Panc1 (cell line): ENCODE measurements at regions not wholly inside any gene's neighbourhood (a gene's known extent, or its start where the extent isn't known, plus 50 kb on each side); places are given as distances from the start of the nearest gene placed in this dataset.

Experiments used
- ATAC-seq: fragments of 200-7000 bp; cut with Tn5 transposase; 2 replicates; pipeline ENCODE4 v1.9.1; 2020; ENCODE audit warnings: mild to moderate bottlenecking, moderate library complexity
- BruUV-seq: library from RNA; stranded (reverse); fragments of 400-500 nt; replicated peaks from 2 replicates; lab custom pipeline; 2021; lab: Mats Ljungman, UMichigan
- CTCF ChIA-PET: fragments of 300-600 bp; sonication (Branson Sonifier 250); formaldehyde crosslinking; loops from one replicate; lab custom pipeline; 2022; ENCODE audit warnings: antibody characterized with exemption; lab: Charles Lee
- POLR2A ChIA-PET: fragments of 300-600 bp; sonication (Branson Sonifier 250); formaldehyde crosslinking; loops from one replicate; lab custom pipeline; 2022; ENCODE audit warnings: antibody characterized with exemption; lab: Charles Lee
- DNase-seq: peaks from one replicate; pipeline ENCODE4 v3.0.0-alpha.2; 2010; ENCODE audit warnings: low read depth, low spot score
- H3K27ac ChIP-seq: 2 replicates; pipeline ENCODE4 v1.5.1; 2011; ENCODE audit warnings: mild to moderate bottlenecking, low read length, inconsistent platforms
- H3K27me3 ChIP-seq: fragments of 200-500 bp; sonication (Bioruptor generic); 2 replicates; pipeline ENCODE4 v1.6.0; 2014; ENCODE audit warnings: low read length, inconsistent platforms; ENCODE audit not compliant: control insufficient read depth, insufficient read depth
- H3K36me3 ChIP-seq: fragments of 200-500 bp; sonication (Bioruptor generic); 2 replicates; pipeline ENCODE4 v1.5.1; 2014; ENCODE audit warnings: inconsistent platforms, mild to moderate bottlenecking, low read length, moderate library complexity; ENCODE audit not compliant: control insufficient read depth, insufficient read depth
- H3K4me1 ChIP-seq: 2 replicates; pipeline ENCODE4 v1.5.1; 2011; ENCODE audit warnings: inconsistent platforms, mild to moderate bottlenecking, low read length, moderate library complexity; ENCODE audit not compliant: control insufficient read depth, insufficient read depth
- H3K4me3 ChIP-seq, 2 experiments: 2 replicates each; pipeline ENCODE4 v1.5.1; 2011 to 2012; ENCODE audit warnings: low read depth in 2 of 2, low read length in 2 of 2, mild to moderate bottlenecking in 2 of 2, inconsistent platforms in 1 of 2, moderate library complexity in 1 of 2
- H3K9me3 ChIP-seq: fragments of 200-500 bp; sonication (Bioruptor generic); 2 replicates; pipeline ENCODE4 v1.5.1; 2014; ENCODE audit warnings: low read depth, mild to moderate bottlenecking, inconsistent platforms, low read length, moderate library complexity; ENCODE audit not compliant: control insufficient read depth, insufficient read depth
- POLR2AphosphoS5 ChIP-seq: IDR thresholded peaks from 2 replicates; pipeline ENCODE4 v1.6.1; 2012; ENCODE audit warnings: mild to moderate bottlenecking, low read depth, low read length, moderate library complexity
- SIN3A ChIP-seq: IDR thresholded peaks from 2 replicates; pipeline ENCODE4 v1.6.1; 2012; ENCODE audit warnings: low read depth, mild to moderate bottlenecking, low read length, moderate library complexity, borderline replicate concordance; ENCODE audit not compliant: insufficient read depth
- TCF7L2 ChIP-seq: IDR thresholded peaks from 2 replicates; pipeline ENCODE4 v1.6.1; 2011; ENCODE audit warnings: mild to moderate bottlenecking, low read depth, low read length, inconsistent platforms
- in situ Hi-C: cut with HindIII; loops from 2 replicates; pipeline ENCODE4 v1.10.0; 2016; ENCODE audit warnings: low sequenced_read_pairs, low pct_unique_long_range_greater_than_20kb
- intact Hi-C: fragments of 100-400 bp; cut with micrococcal nuclease; formaldehyde crosslinking; loops from one replicate; pipeline ENCODE4 v1.10.0; 2022; ENCODE audit not compliant: unreplicated experiment
- TF ChIP-seq, protein P1 (sequence below), 2 experiments: IDR thresholded peaks; 2 replicates each; pipeline ENCODE4 v1.6.1; 2011 to 2012; ENCODE audit warnings: low read depth in 2 of 2, control low read depth in 1 of 2, low read length in 1 of 2, mild to moderate bottlenecking in 1 of 2, moderate library complexity in 1 of 2; ENCODE audit not compliant: insufficient read depth in 1 of 2
- TF ChIP-seq, protein P2 (sequence below): fragments of 450-650 bp; IDR thresholded peaks from 2 replicates; pipeline ENCODE4 v1.5.1; 2017; ENCODE audit warnings: mild to moderate bottlenecking

DNA sequence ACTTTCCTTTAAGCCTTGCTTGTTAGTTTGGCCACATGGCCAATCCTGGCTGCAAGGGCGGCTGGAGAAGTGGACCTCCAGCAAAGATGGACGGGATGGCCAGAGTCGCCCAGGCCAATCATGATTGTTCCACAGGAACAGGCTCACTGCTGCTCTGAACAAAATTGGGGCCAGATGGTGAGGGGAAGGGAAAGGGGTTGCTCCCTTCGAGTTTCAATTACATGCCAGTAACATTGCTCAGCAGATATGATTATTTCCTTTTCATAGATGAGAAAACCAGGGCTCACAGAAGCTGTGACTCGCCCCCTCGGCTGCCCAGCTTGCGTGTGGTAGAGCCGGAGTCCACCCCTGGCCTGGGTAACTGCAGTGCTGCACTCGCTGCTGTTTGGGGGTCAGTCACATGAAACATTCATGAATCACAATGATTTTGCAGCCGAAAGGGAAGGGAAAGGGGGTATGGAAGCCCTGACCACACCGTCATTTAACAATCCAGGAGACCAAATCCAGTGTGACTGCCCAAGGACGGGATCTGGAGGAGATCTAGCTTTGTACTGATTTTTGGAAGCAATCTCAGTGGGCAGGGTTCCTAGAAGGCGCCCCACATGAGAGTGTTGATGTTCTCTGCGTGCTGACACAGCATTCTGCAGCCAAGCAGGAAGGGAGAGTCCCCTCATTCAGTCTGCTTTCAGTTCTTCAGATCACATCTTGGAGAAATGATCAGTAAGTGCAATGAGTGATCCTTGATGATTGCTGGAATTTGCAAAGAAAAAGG, 77.3 kb upstream of the MSX1 start:
- TF ChIP-seq, protein P1, sequence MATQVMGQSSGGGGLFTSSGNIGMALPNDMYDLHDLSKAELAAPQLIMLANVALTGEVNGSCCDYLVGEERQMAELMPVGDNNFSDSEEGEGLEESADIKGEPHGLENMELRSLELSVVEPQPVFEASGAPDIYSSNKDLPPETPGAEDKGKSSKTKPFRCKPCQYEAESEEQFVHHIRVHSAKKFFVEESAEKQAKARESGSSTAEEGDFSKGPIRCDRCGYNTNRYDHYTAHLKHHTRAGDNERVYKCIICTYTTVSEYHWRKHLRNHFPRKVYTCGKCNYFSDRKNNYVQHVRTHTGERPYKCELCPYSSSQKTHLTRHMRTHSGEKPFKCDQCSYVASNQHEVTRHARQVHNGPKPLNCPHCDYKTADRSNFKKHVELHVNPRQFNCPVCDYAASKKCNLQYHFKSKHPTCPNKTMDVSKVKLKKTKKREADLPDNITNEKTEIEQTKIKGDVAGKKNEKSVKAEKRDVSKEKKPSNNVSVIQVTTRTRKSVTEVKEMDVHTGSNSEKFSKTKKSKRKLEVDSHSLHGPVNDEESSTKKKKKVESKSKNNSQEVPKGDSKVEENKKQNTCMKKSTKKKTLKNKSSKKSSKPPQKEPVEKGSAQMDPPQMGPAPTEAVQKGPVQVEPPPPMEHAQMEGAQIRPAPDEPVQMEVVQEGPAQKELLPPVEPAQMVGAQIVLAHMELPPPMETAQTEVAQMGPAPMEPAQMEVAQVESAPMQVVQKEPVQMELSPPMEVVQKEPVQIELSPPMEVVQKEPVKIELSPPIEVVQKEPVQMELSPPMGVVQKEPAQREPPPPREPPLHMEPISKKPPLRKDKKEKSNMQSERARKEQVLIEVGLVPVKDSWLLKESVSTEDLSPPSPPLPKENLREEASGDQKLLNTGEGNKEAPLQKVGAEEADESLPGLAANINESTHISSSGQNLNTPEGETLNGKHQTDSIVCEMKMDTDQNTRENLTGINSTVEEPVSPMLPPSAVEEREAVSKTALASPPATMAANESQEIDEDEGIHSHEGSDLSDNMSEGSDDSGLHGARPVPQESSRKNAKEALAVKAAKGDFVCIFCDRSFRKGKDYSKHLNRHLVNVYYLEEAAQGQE (IDR thresholded peaks at IDR 0.05; ENCODE audit: insufficient read depth in 1 of 2, low read depth in 2 of 2, low read length in 1 of 2): no peak
- TF ChIP-seq SIN3A (no peak), POLR2AphosphoS5 (no peak)
- TF ChIP-seq, protein P2, sequence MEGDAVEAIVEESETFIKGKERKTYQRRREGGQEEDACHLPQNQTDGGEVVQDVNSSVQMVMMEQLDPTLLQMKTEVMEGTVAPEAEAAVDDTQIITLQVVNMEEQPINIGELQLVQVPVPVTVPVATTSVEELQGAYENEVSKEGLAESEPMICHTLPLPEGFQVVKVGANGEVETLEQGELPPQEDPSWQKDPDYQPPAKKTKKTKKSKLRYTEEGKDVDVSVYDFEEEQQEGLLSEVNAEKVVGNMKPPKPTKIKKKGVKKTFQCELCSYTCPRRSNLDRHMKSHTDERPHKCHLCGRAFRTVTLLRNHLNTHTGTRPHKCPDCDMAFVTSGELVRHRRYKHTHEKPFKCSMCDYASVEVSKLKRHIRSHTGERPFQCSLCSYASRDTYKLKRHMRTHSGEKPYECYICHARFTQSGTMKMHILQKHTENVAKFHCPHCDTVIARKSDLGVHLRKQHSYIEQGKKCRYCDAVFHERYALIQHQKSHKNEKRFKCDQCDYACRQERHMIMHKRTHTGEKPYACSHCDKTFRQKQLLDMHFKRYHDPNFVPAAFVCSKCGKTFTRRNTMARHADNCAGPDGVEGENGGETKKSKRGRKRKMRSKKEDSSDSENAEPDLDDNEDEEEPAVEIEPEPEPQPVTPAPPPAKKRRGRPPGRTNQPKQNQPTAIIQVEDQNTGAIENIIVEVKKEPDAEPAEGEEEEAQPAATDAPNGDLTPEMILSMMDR: no peak
- ChIA-PET CTCF (no interaction called here), POLR2A (interaction anchor here (0.6 kb wide), 1 partner anchor 1030 kb away, joined by 7 read pairs; no protein-coding TSS in a partner anchor)
- no peaks in the 10 kb centered on the region for H3K27me3 ChIP-seq
- in situ Hi-C loops (no loop called here), intact Hi-C loops (no loop called here)
- H3K9me3 ChIP-seq: no peaks in the 10 kb centered on the region
- BruUV-seq: no TSS peak
- no peak overlapping the region for H3K27ac ChIP-seq
- no peaks in the 10 kb centered on the region for H3K4me1 ChIP-seq
- no peaks in the 10 kb centered on the region for H3K36me3 ChIP-seq
- H3K4me3 ChIP-seq: no peak overlapping the region
- ATAC-seq: no peak
- no peak for DNase-seq

DNA sequence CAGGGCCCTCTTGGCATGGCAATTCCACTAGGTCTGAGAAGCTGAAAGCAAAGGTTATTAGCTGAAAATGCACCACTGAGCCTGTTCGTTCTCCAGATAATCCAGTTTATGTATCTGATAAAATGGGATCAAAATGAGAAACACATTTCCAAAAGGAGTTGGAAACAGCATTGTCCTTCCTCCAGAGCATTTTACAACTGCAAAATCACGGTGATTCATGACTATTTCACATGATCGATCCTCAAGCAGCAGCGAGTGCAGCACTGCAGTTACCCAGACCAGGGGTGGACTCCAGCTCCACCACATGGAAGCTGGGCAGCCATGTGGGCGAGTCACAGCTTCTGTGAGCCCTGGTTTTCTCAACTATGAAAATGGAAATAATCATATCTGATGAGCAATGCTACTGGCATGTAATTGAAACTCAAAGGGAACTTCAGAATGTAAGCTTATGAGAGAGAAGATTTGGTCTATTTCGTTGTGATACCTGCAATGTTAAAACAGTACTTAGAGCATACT, 78.7 kb upstream of the MSX1 start:
- no TSS peak for BruUV-seq
- CTCF ChIA-PET: no interaction called here
- DNase-seq (no peak), ATAC-seq (no peak)
- in situ Hi-C loops (no loop called here), intact Hi-C loops (no loop called here)
- Histone ChIP-seq H3K9me3 (no peaks in the 10 kb centered on the region), H3K36me3 (no peaks in the 10 kb centered on the region), H3K4me3 (no peak overlapping the region), H3K27ac (no peak overlapping the region), H3K27me3 (no peaks in the 10 kb centered on the region), H3K4me1 (no peaks in the 10 kb centered on the region)
- TF ChIP-seq TCF7L2: no peak
- TF ChIP-seq, protein P2: no peak
- no peak for TF ChIP-seq SIN3A
- TF ChIP-seq POLR2AphosphoS5: no peak
- TF ChIP-seq, protein P1 (IDR thresholded peaks at IDR 0.05; ENCODE audit: insufficient read depth in 1 of 2, low read depth in 2 of 2, low read length in 1 of 2): no peak
- POLR2A ChIA-PET: interaction anchor here (0.6 kb wide), 1 partner anchor 137 kb away, joined by 26 read pairs; no protein-coding TSS in a partner anchor
